ENCODE measurements at regions not wholly inside any gene's neighbourhood (a gene's known extent, or its start where the extent isn't known, plus 50 kb on each side); places are given as distances from the start of the nearest gene placed in this dataset.

- H3K9me3 ChIP-seq = no peaks in the 10 kb centered on the region
- no peaks in the 10 kb centered on the region for H3K36me3 ChIP-seq
- no peak for ATAC-seq
- no peaks in the 10 kb centered on the region for H3K27me3 ChIP-seq
- no peak for DNase-seq
- no peaks in the 10 kb centered on the region for H3K4me1 ChIP-seq
- TF ChIP-seq CTCF (IDR thresholded peaks at IDR 0.05) = no peak
- no peak overlapping the region for H3K4me3 ChIP-seq
- H3K27ac ChIP-seq = no peak overlapping the region
- intact Hi-C loops (cut with DNase I) = no loop called here
Observed at GRCh38 chr7:125641884-125642283, 712.3 kb upstream of the POT1 start.

GRCh38 chr7:125636320-125636962, 706.8 kb upstream of the POT1 start:
- peaks cover 0 to 3% of the 10 kb centered on the region in 2 donors for H3K9me3 ChIP-seq
- no peaks in the 10 kb centered on the region for H3K4me1 ChIP-seq
- H3K27me3 ChIP-seq = no peaks in the 10 kb centered on the region
- ATAC-seq = no peak
- TF ChIP-seq CTCF (IDR thresholded peaks at IDR 0.05) = no peak
- intact Hi-C loops (cut with DNase I) = no loop called here
- no peak overlapping the region for H3K4me3 ChIP-seq
- H3K27ac ChIP-seq = no peak overlapping the region
- no peak for DNase-seq
- H3K36me3 ChIP-seq = no peaks in the 10 kb centered on the region

GRCh38 chr7:125618516-125618915, 688.9 kb upstream of the POT1 start:
- H3K4me1 ChIP-seq = no peaks in the 10 kb centered on the region
- no peak for ATAC-seq
- H3K27ac ChIP-seq = no peak overlapping the region
- H3K9me3 ChIP-seq = peaks cover 0 to 27% of the 10 kb centered on the region in 2 donors
- intact Hi-C loops (cut with DNase I) = no loop called here
- H3K36me3 ChIP-seq = no peaks in the 10 kb centered on the region
- DNase-seq = peak in 1 of 4 donors; percentile 14
- H3K4me3 ChIP-seq = no peak overlapping the region
- no peaks in the 10 kb centered on the region for H3K27me3 ChIP-seq
- TF ChIP-seq CTCF (IDR thresholded peaks at IDR 0.05) = no peak

- no peak for TF ChIP-seq CTCF (IDR thresholded peaks at IDR 0.05)
- intact Hi-C loops (cut with DNase I) = no loop called here
Observed at GRCh38 chr7:125611582-125611981, 682.0 kb upstream of the POT1 start.

GRCh38 chr7:125606671-125607070, 677.0 kb upstream of the POT1 start:
- Histone ChIP-seq H3K27ac (no peak overlapping the region), H3K4me1 (no peaks in the 10 kb centered on the region), H3K9me3 (no peaks in the 10 kb centered on the region), H3K36me3 (no peaks in the 10 kb centered on the region), H3K4me3 (no peak overlapping the region), H3K27me3 (no peaks in the 10 kb centered on the region)
- no peak for TF ChIP-seq CTCF (IDR thresholded peaks at IDR 0.05)
- ATAC-seq (no peak), DNase-seq (no peak)
- intact Hi-C loops (cut with DNase I) = no loop called here

More at GRCh38 chr7:125611582-125611981, 682.0 kb upstream of the POT1 start:
- no peak for ATAC-seq
- Histone ChIP-seq H3K27ac (no peak overlapping the region), H3K4me3 (no peak overlapping the region), H3K36me3 (no peaks in the 10 kb centered on the region), H3K27me3 (no peaks in the 10 kb centered on the region), H3K9me3 (peaks cover 0 to 8% of the 10 kb centered on the region in 2 donors), H3K4me1 (no peaks in the 10 kb centered on the region)
- DNase-seq = no peak
